ENCODE measurements at regions not wholly inside any gene's neighbourhood (a gene's known extent, or its start where the extent isn't known, plus 50 kb on each side); places are given as distances from the start of the nearest gene placed in this dataset.

DNA sequence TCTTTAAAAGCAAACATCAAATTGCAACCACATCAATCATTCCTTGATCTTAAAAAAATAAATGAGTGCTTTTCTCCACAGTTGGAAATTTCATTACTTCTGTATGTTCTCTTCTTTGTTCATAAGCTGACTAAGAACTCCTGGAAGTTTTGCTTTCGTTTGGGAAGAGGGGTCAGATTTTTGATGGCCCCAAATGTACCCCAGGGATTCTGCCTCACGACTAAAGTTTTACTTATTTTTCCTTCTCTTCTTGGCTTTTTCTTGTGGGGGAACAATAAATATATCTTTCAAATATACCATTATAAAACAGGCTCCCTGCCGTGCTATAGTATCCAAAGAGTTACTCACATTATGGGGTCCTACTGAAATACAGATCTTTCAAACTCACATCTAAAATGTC, 215.0 kb upstream of the CDIN1 start:
- Histone ChIP-seq H2BK120ac (ENCODE audit: low read depth, low read length, poor library complexity, severe bottlenecking) (no peak overlapping the region), H2BK5ac (ENCODE audit: insufficient read length, low read length) (no peak overlapping the region), H3K56ac (ENCODE audit: insufficient read length, low read depth, low read length) (no peak overlapping the region), H4K91ac (ENCODE audit: insufficient read length, low read depth, low read length) (no peak overlapping the region), H3K9ac (ENCODE audit: extremely low read depth, insufficient read length, low read length) (no peak overlapping the region), H3K79me1 (ENCODE audit: insufficient read depth, low read depth, low read length, poor library complexity, severe bottlenecking) (no peaks in the 10 kb centered on the region), H3K23me2 (ENCODE audit: insufficient read length, low read depth, low read length, poor library complexity, severe bottlenecking) (no peaks in the 10 kb centered on the region), H2AFZ (ENCODE audit: low read length) (no peak overlapping the region), H3K23ac (ENCODE audit: insufficient read length, low read depth, low read length) (no peak overlapping the region), H3K79me2 (ENCODE audit: insufficient read depth, low read length) (no peaks in the 10 kb centered on the region), H3T11ph (ENCODE audit: low read length) (no peak overlapping the region), H2BK15ac (ENCODE audit: low read depth, low read length) (no peak overlapping the region), H3K9me3 (ENCODE audit: control insufficient read depth, low read depth, low read length) (no peaks in the 10 kb centered on the region), H2AK5ac (ENCODE audit: insufficient read length, low read length) (no peak overlapping the region), H3K4me2 (ENCODE audit: insufficient read depth, insufficient read length, low read length) (no peak overlapping the region), H3K14ac (ENCODE audit: insufficient read depth, low read length) (no peak overlapping the region), H2BK12ac (ENCODE audit: insufficient read length, low read depth, low read length) (no peak overlapping the region), H3K27ac (ENCODE audit: insufficient read length, low read depth, low read length) (no peak overlapping the region), H3K27me3 (ENCODE audit: insufficient read depth, low read length) (no peaks in the 10 kb centered on the region), H2BK20ac (ENCODE audit: low read depth, low read length, poor library complexity, severe bottlenecking) (no peak overlapping the region), H3K4ac (ENCODE audit: low read depth, low read length) (no peak overlapping the region), H4K5ac (ENCODE audit: insufficient read length, low read depth, low read length) (no peak overlapping the region), H4K20me1 (ENCODE audit: control insufficient read depth, insufficient read depth, insufficient read length) (no peaks in the 10 kb centered on the region), H3K18ac (ENCODE audit: insufficient read length, low read depth, low read length) (no peak overlapping the region), H3K4me1 (ENCODE audit: insufficient read depth, low read length) (no peaks in the 10 kb centered on the region), H4K8ac (replicated peaks; ENCODE audit: insufficient read length, low read depth, low read length) (no peak overlapping the region)
- H3K4me3 Mint-ChIP-seq, result no peak overlapping the region
- H3K36me3 Mint-ChIP-seq (ENCODE audit: insufficient read depth in 1 of 3, low read depth in 3 of 3), result no peaks in the 10 kb centered on the region
- no peak for DNase-seq
- H3K27ac Mint-ChIP-seq, result no peak overlapping the region
- no peaks in the 10 kb centered on the region for H3K9me3 Mint-ChIP-seq
- WGBS (ENCODE audit: extremely low coverage, insufficient read length, low lambda C conversion rate), result no CpG with 5 or more reads among the region's 3 CpGs
- H3K4me1 Mint-ChIP-seq, result 0 out of 4 replicates have a peak, but pooled peaks cover 2 to 5% of the 10 kb centered on the region in 2 experiments
- no peaks in the 10 kb centered on the region for H3K27me3 Mint-ChIP-seq (ENCODE audit: low read depth)
- TF ChIP-seq CTCF (conservative IDR thresholded peaks at IDR 0.05), result no peak

Measured in H9 (cell line).